HL-60/S4 treated with retinoic acid at 250 ng/mL for 4 days and 3 days (cell line): ENCODE measurements at regions not wholly inside any gene's neighbourhood (a gene's known extent, or its start where the extent isn't known, plus 50 kb on each side); places are given as distances from the start of the nearest gene placed in this dataset.
"Not testable (repeated sequence)": the region's sequence is repeated elsewhere in the genome, so short reads cannot be mapped to it uniquely, and the experiment has no call there.

ENCODE experiments used
- in situ Hi-C: fragments of 300-500 bp; cut with MboI; formaldehyde crosslinking; loops from 2 replicates; pipeline ENCODE4 v1.7.0; 2022; ENCODE audit warnings: low sequenced_read_pairs

- in situ Hi-C loops: no loop called here
Measured at GRCh38 chr18:43793910-43794309, 516.6 kb upstream of the SYT4 start.

DNA sequence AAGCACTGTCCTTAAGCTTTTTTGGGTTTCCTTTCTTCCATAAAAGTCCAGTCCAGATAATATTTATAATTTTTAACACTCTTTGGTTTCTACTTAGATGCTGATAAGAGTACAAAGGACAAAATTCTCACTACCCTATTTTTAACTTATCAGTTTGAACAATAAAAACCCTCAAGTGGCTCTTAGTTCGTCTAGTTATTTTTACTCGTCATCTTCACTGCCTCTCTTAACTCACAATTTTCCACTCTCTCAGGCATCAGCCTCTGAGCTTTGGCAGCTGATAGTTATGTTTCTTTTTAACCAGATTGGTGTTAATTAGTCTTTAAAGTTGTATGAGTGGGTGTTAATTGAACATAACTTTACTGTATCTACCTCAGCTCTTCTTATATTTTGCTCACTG lies 517.1 kb upstream of the SYT4 start:
- in situ Hi-C loops: no loop called here

GRCh38 chr18:43797347-43797746 lies 520.1 kb upstream of the SYT4 start:
- in situ Hi-C loops: no loop called here

GRCh38 chr18:43800584-43800983 lies 523.3 kb upstream of the SYT4 start:
- in situ Hi-C loops: no loop called here

GRCh38 chr18:43805646-43806194 lies 528.4 kb upstream of the SYT4 start:
- in situ Hi-C loops: no loop called here

GRCh38 chr18:43812627-43813026 lies 535.3 kb upstream of the SYT4 start:
- in situ Hi-C loops: no loop called here

GRCh38 chr18:43819397-43819796 lies 542.1 kb upstream of the SYT4 start:
- in situ Hi-C loops: no loop called here

DNA sequence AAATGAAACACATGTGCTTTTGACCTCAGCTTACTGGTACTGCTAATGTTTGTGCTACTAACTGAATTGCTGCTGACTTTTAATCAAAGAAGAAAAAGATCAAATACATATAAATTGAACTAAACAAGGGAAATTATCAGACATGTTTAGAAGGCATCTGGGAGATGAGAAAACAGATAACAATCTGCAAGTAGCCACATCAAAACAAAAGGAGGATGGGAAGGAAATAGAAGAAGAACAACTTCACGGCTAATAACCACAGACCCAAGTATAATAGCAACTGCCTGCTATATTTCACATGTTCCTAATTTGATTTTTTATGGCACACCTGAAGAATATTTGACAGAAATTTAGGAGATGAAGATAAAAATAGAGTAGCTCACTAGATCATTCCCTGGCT lies 542.6 kb upstream of the SYT4 start:
- in situ Hi-C loops: no loop called here

DNA sequence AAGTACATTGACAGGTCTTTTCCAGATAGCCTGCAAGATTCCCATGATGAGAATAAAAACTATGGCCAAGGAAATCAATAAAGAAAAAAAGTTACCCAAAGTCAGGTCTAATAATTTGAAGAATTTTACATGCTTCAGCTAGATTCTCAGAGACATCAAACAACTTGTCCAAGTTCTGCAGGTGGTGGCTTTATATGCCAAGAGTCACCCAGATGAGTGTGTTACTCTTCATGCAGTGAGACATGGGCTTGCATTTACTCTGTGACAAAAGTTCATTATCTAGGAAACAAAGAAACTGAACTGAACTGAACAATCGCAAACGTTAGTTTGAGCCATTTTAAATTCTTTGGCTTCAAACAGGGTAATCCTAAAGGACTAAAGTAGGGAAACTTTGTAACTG lies 548.5 kb upstream of the SYT4 start:
- in situ Hi-C loops: no loop called here

- in situ Hi-C loops: no loop called here
Measured at GRCh38 chr18:43826215-43826614, 548.9 kb upstream of the SYT4 start.

- in situ Hi-C loops: no loop called here
Measured at GRCh38 chr18:43827311-43827710, 550.0 kb upstream of the SYT4 start.

- in situ Hi-C loops: no loop called here
Measured at GRCh38 chr18:43830303-43830702, 553.0 kb upstream of the SYT4 start.

- in situ Hi-C loops: no loop called here
Measured at GRCh38 chr18:43830947-43831346, 553.7 kb upstream of the SYT4 start.

DNA sequence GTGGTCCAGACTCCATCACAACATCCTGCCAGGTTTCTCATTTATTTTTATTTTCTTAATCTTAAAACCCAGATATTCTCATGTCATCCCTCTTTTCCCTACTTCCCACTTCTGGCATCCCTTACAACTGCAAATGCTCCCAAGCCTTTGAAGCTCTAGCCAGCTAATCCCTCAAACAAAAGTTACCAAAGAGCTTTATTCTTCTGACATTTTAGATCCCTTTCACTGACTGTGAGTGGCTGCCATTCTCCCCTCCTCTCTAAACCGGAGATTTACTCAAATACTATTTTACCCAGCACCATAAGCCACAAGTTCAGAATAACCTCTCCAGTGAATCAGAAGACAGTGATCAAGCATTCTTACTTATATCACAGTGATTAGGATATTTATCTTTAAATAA lies 569.0 kb upstream of the SYT4 start:
- in situ Hi-C loops: no loop called here

DNA sequence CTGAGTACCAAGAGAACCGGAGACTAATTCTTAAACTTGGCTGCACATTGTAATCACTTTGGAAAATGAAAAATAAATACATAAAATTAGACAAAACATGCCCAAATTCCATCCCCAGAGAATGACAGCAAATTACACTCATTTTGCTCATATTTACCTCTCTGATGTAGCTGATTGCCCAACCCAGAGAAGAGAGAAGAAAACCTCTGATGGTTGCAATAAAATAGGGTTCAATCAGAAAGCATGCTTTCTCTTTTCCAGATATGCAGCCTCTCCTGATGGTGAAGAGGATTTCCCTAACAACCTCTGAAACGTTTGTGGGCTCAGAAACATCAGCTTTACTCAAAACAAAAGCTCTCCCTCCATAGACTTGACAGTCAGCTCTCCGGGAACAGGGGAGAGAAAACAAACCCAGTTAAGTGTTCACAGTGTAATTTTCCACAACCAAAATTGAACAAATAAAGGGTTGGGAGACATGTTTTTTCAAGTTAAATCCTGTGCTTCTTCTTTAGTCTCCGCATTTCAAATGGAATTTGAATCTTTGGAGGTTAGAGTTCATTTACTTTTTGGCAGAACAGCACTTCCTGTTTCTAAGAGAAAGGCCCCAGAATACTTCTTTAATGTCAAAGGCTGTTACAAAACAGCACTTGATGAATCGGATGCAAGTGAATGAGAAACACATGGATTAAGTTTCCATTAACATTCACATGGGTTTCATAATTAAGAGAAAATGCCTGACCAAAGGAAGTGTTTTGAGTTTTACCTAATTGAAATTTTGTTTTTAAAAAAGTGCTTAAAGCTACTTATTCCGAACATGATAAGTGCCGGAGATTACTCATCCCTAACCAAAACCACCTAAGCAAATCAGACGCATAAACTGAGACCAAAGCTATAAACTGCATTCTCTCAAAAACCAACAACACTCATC lies 570.1 kb upstream of the SYT4 start:
- in situ Hi-C loops: no loop called here

DNA sequence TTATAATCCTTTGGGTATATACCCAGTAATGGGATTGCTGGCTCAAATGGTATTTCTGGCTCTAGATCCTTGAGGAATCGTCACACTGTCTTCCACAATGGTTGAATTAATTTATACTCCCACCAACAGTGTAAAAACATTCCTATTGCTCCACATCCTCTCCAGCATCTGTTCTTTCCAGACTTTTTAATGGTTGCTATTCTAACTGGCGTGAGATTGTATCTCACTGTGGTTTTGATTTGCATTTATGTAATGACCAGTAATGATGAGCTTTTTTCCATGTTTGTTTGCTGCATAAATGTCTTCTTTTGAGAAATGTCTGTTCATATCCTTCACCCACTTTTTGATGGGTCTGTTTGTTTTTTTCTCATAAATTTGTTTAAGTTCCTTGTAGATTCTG lies 572.5 kb upstream of the SYT4 start:
- in situ Hi-C loops: not testable (repeated sequence)

GRCh38 chr18:43855376-43855775 lies 578.1 kb upstream of the SYT4 start:
- in situ Hi-C loops: no loop called here

GRCh38 chr18:43863180-43863579 lies 585.9 kb upstream of the SYT4 start:
- in situ Hi-C loops: no loop called here

DNA sequence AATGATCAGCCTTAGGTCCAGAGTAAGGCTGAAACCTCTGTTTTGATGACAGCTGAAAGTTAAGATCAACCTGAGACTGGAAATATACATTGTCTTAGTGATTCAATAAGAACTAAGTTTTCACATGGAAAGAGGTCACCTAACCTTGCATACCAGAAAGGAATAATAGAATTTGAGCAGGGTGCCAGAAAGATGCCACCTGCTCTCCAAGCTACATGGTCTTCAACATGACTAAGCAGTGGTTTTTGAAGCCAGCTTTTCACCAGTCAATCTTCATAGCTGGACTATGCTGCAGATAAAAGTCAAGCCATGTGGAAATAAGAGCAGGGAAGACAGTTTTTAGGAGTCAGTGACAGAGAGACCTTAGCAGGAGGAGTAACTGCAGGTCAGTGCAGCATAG lies 589.4 kb upstream of the SYT4 start:
- in situ Hi-C loops: no loop called here

- in situ Hi-C loops: no loop called here
Measured at GRCh38 chr18:43868497-43868995, 591.3 kb upstream of the SYT4 start.

DNA sequence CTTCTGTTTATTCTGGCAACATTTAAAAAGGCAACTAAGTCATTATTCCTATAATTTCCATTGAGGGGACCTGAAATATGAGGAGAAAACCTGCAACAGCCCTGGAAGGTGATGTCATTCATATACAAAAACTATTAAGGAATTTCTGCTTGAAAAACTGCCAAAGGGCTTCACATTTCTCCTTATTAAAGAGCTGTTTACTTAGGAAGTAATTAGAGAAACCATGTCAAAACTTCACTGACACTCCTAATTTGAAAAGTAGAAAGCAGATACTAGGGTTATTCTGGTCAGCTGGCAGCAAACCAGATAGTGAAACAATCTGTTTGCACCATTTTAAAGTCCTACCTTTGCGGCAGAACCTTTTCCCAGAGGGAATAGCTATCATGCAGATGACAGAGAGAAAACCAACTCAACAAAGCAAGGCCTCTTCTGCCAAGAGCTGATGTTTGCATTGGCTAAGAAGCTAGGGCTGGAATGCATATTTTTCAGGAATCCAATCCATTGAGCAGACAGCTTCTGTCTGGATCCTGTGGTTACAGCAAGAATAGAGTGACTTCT lies 592.2 kb upstream of the SYT4 start:
- in situ Hi-C loops: no loop called here

DNA sequence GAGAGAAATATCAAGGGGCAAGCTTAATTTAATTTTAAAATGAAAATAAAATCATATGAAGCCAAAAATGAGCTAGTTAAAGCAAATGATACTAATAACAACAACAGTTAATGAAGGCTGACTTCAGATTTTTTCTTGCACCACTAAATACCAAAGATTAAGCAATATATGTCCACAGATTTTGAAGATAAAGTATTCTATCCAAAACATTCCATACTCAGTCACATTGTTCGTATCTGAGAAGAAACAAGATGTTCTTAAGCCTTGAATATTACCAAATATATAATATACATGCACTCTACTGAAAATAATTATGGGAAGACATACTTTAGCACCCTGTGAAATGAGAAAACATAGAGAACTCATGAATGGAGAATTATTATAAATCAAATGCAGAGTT lies 593.3 kb upstream of the SYT4 start:
- in situ Hi-C loops: no loop called here
